Stimulated activated CD4-positive, alpha-beta T cell treated with anti-CD3 and anti-CD28 coated beads, TNF-alpha, amount 100 ng/mL, for 4 hours (primary cell): ENCODE measurements at regions not wholly inside any gene's neighbourhood (a gene's known extent, or its start where the extent isn't known, plus 50 kb on each side); places are given as distances from the start of the nearest gene placed in this dataset.

Experiments used
- DNase-seq, 3 experiments: peaks; one replicate each; pipeline ENCODE4 v3.0.0-alpha.2; 2020; ENCODE audit warnings: low read depth in 3 of 3

- DNase-seq, result no peak
These were observed 199.7 kb downstream of the KATNAL1 start for GRCh38 chr13:30107521-30108136.

GRCh38 chr13:30107121-30107520 lies 200.2 kb downstream of the KATNAL1 start:
- DNase-seq, result no peak

GRCh38 chr13:30105381-30105780 lies 202.0 kb downstream of the KATNAL1 start:
- no peak for DNase-seq

GRCh38 chr13:30103161-30103840 lies 204.1 kb downstream of the KATNAL1 start:
- no peak for DNase-seq

GRCh38 chr13:30100226-30100625 lies 207.1 kb downstream of the KATNAL1 start:
- DNase-seq, result no peak

GRCh38 chr13:30097701-30098100 lies 209.7 kb downstream of the KATNAL1 start:
- no peak for DNase-seq

GRCh38 chr13:30097089-30097488 lies 210.3 kb downstream of the KATNAL1 start:
- no peak for DNase-seq

- DNase-seq, result no peak
These were observed 213.3 kb downstream of the KATNAL1 start for GRCh38 chr13:30094015-30094414.

- DNase-seq, result no peak
These were observed 214.1 kb downstream of the KATNAL1 start for GRCh38 chr13:30093236-30093635.

GRCh38 chr13:30091691-30092090 lies 215.7 kb downstream of the KATNAL1 start:
- no peak for DNase-seq

- DNase-seq, result no peak
These were observed 216.3 kb downstream of the KATNAL1 start for GRCh38 chr13:30091035-30091434.

- no peak for DNase-seq
These were observed 219.0 kb downstream of the KATNAL1 start for GRCh38 chr13:30088312-30088855.

- no peak for DNase-seq
These were observed 222.3 kb downstream of the KATNAL1 start for GRCh38 chr13:30085087-30085486.

- no peak for DNase-seq
These were observed 225.0 kb downstream of the KATNAL1 start for GRCh38 chr13:30082391-30082790.

GRCh38 chr13:30081331-30081730 lies 226.0 kb downstream of the KATNAL1 start:
- no peak for DNase-seq

GRCh38 chr13:30079501-30079900 lies 227.8 kb downstream of the KATNAL1 start:
- DNase-seq, result no peak

- DNase-seq, result no peak
These were observed 227.6 kb upstream of the UBL3 start for GRCh38 chr13:30078059-30078458.

GRCh38 chr13:30077240-30077735 lies 226.9 kb upstream of the UBL3 start:
- no peak for DNase-seq

GRCh38 chr13:30074955-30075614 lies 224.7 kb upstream of the UBL3 start:
- no peak for DNase-seq

- no peak for DNase-seq
These were observed 224.0 kb upstream of the UBL3 start for GRCh38 chr13:30074431-30074830.

GRCh38 chr13:30072818-30073186 lies 222.4 kb upstream of the UBL3 start:
- no peak for DNase-seq

- no peak for DNase-seq
These were observed 221.8 kb upstream of the UBL3 start for GRCh38 chr13:30071969-30072817.
